SH-SY5Y (cell line): ENCODE measurements at regions not wholly inside any gene's neighbourhood (a gene's known extent, or its start where the extent isn't known, plus 50 kb on each side); places are given as distances from the start of the nearest gene placed in this dataset.

Experiments used
- GATA2 ChIP-seq: IDR thresholded peaks from 2 replicates; pipeline ENCODE4 v1.6.1; 2011; ENCODE audit warnings: mild to moderate bottlenecking, low read depth, low read length
- GATA3 ChIP-seq: IDR thresholded peaks from 2 replicates; pipeline ENCODE4 v1.6.1; 2011; ENCODE audit warnings: low read depth, mild to moderate bottlenecking, low read length, moderate library complexity

DNA sequence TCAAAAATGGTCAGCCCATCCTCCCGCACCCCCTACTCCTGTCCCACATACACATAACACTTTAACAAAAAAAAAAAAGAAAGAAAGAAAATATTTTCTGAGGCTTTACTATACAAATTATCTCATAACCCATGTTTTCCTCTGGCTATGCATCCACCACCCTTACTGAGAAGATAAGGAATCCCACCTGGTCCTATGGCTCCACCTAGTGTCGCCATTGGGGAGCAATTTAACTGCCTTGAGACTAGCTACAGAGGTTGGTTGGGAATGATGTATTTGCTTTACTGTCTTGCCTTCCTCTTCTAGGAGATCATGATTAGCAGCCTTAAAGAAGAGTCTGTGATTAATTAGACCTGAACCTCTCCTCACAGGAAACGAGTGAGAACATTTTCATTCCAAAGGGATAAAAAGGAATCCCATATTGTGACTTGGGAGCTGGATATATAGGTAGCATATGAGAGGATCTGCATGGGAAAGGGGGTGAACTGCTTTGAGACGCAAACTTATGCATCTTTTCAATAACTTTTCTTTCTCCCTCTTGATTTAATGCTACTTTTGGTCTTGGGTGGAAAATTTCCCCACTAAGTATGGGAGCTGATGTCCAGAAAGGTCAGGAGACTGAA lies 77.7 kb upstream of the SELENOP start:
- TF ChIP-seq GATA3 (no peak), GATA2 (peak; percentile 37; the same call in 1 of the 2 replicates)
